ENCODE measurements at regions not wholly inside any gene's neighbourhood (a gene's known extent, or its start where the extent isn't known, plus 50 kb on each side); places are given as distances from the start of the nearest gene placed in this dataset.

DNA sequence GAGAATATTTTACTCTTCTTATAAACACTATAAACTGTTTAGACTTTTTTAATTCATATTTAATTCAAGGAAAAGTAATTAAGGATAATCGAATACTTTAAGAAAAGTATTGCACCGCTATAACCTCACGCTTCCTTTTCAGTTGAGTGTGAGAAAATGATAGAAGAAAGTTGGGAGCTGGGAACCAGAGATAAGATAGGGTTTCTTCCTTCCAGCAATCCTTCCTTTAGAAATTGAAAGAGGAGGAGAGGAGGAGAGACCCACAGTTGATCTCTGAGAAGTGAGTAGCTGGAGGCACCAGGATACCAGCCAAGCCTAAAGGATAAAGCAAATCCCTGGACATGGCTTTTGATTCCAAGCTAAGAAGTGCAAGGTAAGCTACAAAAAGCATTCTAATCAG lies 242.3 kb upstream of the NOCT start:
- Histone ChIP-seq H3K4me2 (ENCODE audit: control insufficient read depth, extremely low read depth, insufficient read depth, low read depth, low read length) (no peak overlapping the region), H3K9ac (ENCODE audit: control insufficient read depth, extremely low read depth, insufficient read depth, low read length) (no peak overlapping the region), H3K36me3 (ENCODE audit: control insufficient read depth in 2 of 2, extremely low read depth in 1 of 2, insufficient read depth in 2 of 2, low read length in 2 of 2) (no peaks in the 10 kb centered on the region), H3K9me1 (ENCODE audit: control insufficient read depth, extremely low read depth, insufficient read depth, low read length) (no peaks in the 10 kb centered on the region), H3K79me2 (ENCODE audit: control insufficient read depth, insufficient read depth, low read length) (no peaks in the 10 kb centered on the region), H3K9me3 (ENCODE audit: control insufficient read depth, low read depth, low read length) (no peaks in the 10 kb centered on the region), H4K20me1 (ENCODE audit: control insufficient read depth, extremely low read depth, insufficient read depth, low read length) (no peaks in the 10 kb centered on the region), H3K27me3 (ENCODE audit: control insufficient read depth, extremely low read depth, insufficient read depth, low read length) (no peaks in the 10 kb centered on the region), H3K27ac (ENCODE audit: control insufficient read depth, insufficient read depth, low read length) (no peak overlapping the region), H2AFZ (ENCODE audit: control insufficient read depth, low read length) (no peak overlapping the region), H3K4me1 (ENCODE audit: control insufficient read depth, extremely low read depth, insufficient read depth, low read length) (no peaks in the 10 kb centered on the region), H3K4me3 (ENCODE audit: control insufficient read depth in 2 of 3, extremely low read depth in 1 of 3, insufficient read depth in 2 of 3, low read depth in 1 of 3, low read length in 3 of 3) (no peak overlapping the region)
- dilution Hi-C loops (cut with MboI; ENCODE audit: extremely low pct_ligation_motif_present, low sequenced_read_pairs) = no loop called here
- no peak for TF ChIP-seq CTCF (optimal IDR thresholded peaks at IDR 0.05 in 1 of 3, IDR thresholded peaks at IDR 0.05 in 1 of 3, conservative IDR thresholded peaks at IDR 0.05 in 1 of 3; ENCODE audit: extremely low read depth in 1 of 3, insufficient read depth in 2 of 3, low read length in 3 of 3)
- no peak for TF ChIP-seq EZH2 (IDR thresholded peaks at IDR 0.05; ENCODE audit: low read length)
- DNase-seq (ENCODE audit: low read depth, low spot score) (no peak), FAIRE-seq (no peak)

- Histone ChIP-seq H2AFZ (ENCODE audit: control insufficient read depth, low read length) (no peak overlapping the region), H3K27ac (ENCODE audit: control insufficient read depth, insufficient read depth, low read length) (no peak overlapping the region), H3K9me1 (ENCODE audit: control insufficient read depth, extremely low read depth, insufficient read depth, low read length) (no peaks in the 10 kb centered on the region), H3K4me3 (ENCODE audit: control insufficient read depth in 2 of 3, extremely low read depth in 1 of 3, insufficient read depth in 2 of 3, low read depth in 1 of 3, low read length in 3 of 3) (no peak overlapping the region), H3K79me2 (ENCODE audit: control insufficient read depth, insufficient read depth, low read length) (no peaks in the 10 kb centered on the region), H3K9me3 (ENCODE audit: control insufficient read depth, low read depth, low read length) (no peaks in the 10 kb centered on the region), H4K20me1 (ENCODE audit: control insufficient read depth, extremely low read depth, insufficient read depth, low read length) (no peaks in the 10 kb centered on the region), H3K27me3 (ENCODE audit: control insufficient read depth, extremely low read depth, insufficient read depth, low read length) (no peaks in the 10 kb centered on the region), H3K9ac (ENCODE audit: control insufficient read depth, extremely low read depth, insufficient read depth, low read length) (no peak overlapping the region), H3K4me2 (ENCODE audit: control insufficient read depth, extremely low read depth, insufficient read depth, low read depth, low read length) (no peak overlapping the region), H3K4me1 (ENCODE audit: control insufficient read depth, extremely low read depth, insufficient read depth, low read length) (no peaks in the 10 kb centered on the region), H3K36me3 (ENCODE audit: control insufficient read depth in 2 of 2, extremely low read depth in 1 of 2, insufficient read depth in 2 of 2, low read length in 2 of 2) (no peaks in the 10 kb centered on the region)
- dilution Hi-C loops (cut with MboI; ENCODE audit: extremely low pct_ligation_motif_present, low sequenced_read_pairs) = no loop called here
- FAIRE-seq (no peak), DNase-seq (ENCODE audit: low read depth, low spot score) (no peak)
- no peak for TF ChIP-seq EZH2 (IDR thresholded peaks at IDR 0.05; ENCODE audit: low read length)
- TF ChIP-seq CTCF (optimal IDR thresholded peaks at IDR 0.05 in 1 of 3, IDR thresholded peaks at IDR 0.05 in 1 of 3, conservative IDR thresholded peaks at IDR 0.05 in 1 of 3; ENCODE audit: extremely low read depth in 1 of 3, insufficient read depth in 2 of 3, low read length in 3 of 3) = no peak
These were observed 243.2 kb upstream of the NOCT start for GRCh38 chr4:138772366-138772765.
